Esophagus muscularis mucosa (tissue), 4 donors: ENCODE measurements at regions not wholly inside any gene's neighbourhood (a gene's known extent, or its start where the extent isn't known, plus 50 kb on each side); places are given as distances from the start of the nearest gene placed in this dataset.

ENCODE experiments used
- DNase-seq: peaks from one replicate; pipeline ENCODE4 v3.0.0-alpha.2; 2017; ENCODE audit errors: extremely low spot score
- H3K27ac ChIP-seq, 4 donors: fragments of 200-600 bp; sonication (generic); replicated peaks in 1 of 4; 1 replicate in 3 of 4; 2 replicates in 1 of 4; pipeline ENCODE4 v1.5.1; 2016 to 2019; ENCODE audit warnings: mild to moderate bottlenecking in 1 of 4
- H3K27me3 ChIP-seq, 4 donors: fragments of 200-600 bp; sonication (generic); one replicate each; pipeline versions ENCODE4 v1.5.1 to v1.6.0; 2016 to 2019
- H3K36me3 ChIP-seq, 4 donors: fragments of 200-600 bp; sonication (generic); one replicate each; pipeline ENCODE4 v1.5.1; 2016 to 2019
- H3K4me1 ChIP-seq, 4 donors: fragments of 200-600 bp; sonication (generic); one replicate each; pipeline ENCODE4 v1.5.1; 2016 to 2019
- H3K4me3 ChIP-seq, 4 donors: fragments of 200-600 bp; sonication (generic); 1 replicate in 2 of 4; 2 replicates in 2 of 4; pipeline ENCODE4 v1.5.1; 2016 to 2019; ENCODE audit warnings: mild to moderate bottlenecking in 4 of 4, moderate library complexity in 1 of 4
- H3K9me3 ChIP-seq, 4 donors: fragments of 200-600 bp; sonication (generic); 1 replicate in 3 of 4; 2 replicates in 1 of 4; pipeline ENCODE4 v1.5.1; 2016 to 2019
- EP300 ChIP-seq: sonication (generic); formaldehyde crosslinking; IDR thresholded peaks from one replicate; pipeline ENCODE4 v1.6.1; 2017; ENCODE audit warnings: antibody characterized with exemption
- POLR2A ChIP-seq: fragments of 450-650 bp; IDR thresholded peaks from one replicate; pipeline ENCODE4 v1.6.1; 2017; ENCODE audit warnings: antibody characterized with exemption, moderate library complexity, mild to moderate bottlenecking, low read depth
- POLR2AphosphoS5 ChIP-seq, 2 donors: sonication (generic); formaldehyde crosslinking; IDR thresholded peaks; one replicate each; pipeline ENCODE4 v1.6.1; 2017; ENCODE audit warnings: antibody characterized with exemption in 2 of 2
- WGBS: methylation state at CpG from one replicate; pipeline ENCODE4 v1.1.5; 2018; 5-methylcytosine and 5-hydroxymethylcytosine counted together
- intact Hi-C: fragments of 100-400 bp; cut with DNase I; formaldehyde crosslinking; loops from one replicate; pipeline ENCODE4 v1.15.1; 2023
- TF ChIP-seq, protein P1 (sequence below), 3 experiments: fragments of 200-600 bp in 2 of 3; fragments of 450-650 bp in 1 of 3; sonication (generic) in 2 of 3; IDR thresholded peaks; one replicate each; pipeline ENCODE4 v1.5.1; 2017 to 2019; ENCODE audit warnings: antibody characterized with exemption in 3 of 3, mild to moderate bottlenecking in 2 of 3, moderate library complexity in 1 of 3

GRCh38 chr5:2260211-2261003, 377.7 kb upstream of the IRX4 start:
- 73% methylated on average over 16 of the region's 23 CpGs for WGBS

DNA sequence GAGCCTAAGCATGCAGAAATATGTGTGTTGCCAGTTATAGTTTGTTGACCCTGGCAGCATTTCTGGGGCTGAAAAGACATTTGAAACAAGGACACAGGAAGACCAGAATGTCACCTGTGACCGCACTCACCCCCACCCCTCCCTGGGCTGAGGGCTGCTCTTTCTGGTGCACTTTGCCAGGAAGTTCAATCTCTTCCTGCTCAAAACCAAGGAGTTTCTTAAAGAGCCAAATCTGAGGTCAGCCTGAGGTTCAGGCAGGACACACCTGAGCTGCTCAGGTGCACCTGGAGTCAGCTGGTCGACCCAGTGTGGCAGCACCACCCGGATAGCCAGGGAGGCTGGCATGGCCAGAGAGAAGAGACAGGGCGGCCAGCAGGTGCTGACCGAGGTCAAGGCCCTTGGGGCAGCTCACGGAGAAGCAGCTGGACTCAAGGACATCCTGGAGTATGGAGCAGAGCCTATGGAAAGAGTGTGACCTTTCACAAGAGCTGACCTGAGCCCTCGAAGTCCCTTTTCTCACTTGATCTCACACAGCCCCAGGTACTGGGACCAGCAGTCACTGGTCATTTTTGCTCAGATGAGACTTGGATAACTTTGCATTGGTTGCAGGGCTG, 376.9 kb upstream of the IRX4 start:
- Histone ChIP-seq H3K9me3 (no peaks in the 10 kb centered on the region), H3K27me3 (peaks cover 0 to 50% (median 0%) of the 10 kb centered on the region in 4 donors), H3K36me3 (no peaks in the 10 kb centered on the region), H3K4me1 (no peaks in the 10 kb centered on the region), H3K4me3 (no peak overlapping the region), H3K27ac (no peak overlapping the region)
- WGBS, result 65% methylated on average over 2 of the region's 7 CpGs
- no peak for DNase-seq
- TF ChIP-seq POLR2AphosphoS5 (IDR thresholded peaks at IDR 0.05) (no peak), POLR2A (no peak), EP300 (no peak)
- TF ChIP-seq, protein P1, sequence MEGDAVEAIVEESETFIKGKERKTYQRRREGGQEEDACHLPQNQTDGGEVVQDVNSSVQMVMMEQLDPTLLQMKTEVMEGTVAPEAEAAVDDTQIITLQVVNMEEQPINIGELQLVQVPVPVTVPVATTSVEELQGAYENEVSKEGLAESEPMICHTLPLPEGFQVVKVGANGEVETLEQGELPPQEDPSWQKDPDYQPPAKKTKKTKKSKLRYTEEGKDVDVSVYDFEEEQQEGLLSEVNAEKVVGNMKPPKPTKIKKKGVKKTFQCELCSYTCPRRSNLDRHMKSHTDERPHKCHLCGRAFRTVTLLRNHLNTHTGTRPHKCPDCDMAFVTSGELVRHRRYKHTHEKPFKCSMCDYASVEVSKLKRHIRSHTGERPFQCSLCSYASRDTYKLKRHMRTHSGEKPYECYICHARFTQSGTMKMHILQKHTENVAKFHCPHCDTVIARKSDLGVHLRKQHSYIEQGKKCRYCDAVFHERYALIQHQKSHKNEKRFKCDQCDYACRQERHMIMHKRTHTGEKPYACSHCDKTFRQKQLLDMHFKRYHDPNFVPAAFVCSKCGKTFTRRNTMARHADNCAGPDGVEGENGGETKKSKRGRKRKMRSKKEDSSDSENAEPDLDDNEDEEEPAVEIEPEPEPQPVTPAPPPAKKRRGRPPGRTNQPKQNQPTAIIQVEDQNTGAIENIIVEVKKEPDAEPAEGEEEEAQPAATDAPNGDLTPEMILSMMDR (IDR thresholded peaks at IDR 0.05), result no peak
- intact Hi-C loops, result no loop called here

More at GRCh38 chr5:2260211-2261003, 377.7 kb upstream of the IRX4 start:
- Histone ChIP-seq H3K27me3 (peaks cover 0 to 44% (median 0%) of the 10 kb centered on the region in 4 donors), H3K36me3 (no peaks in the 10 kb centered on the region), H3K4me3 (no peak overlapping the region), H3K9me3 (no peaks in the 10 kb centered on the region), H3K4me1 (no peaks in the 10 kb centered on the region), H3K27ac (no peak overlapping the region)
- TF ChIP-seq POLR2A (no peak), EP300 (no peak), POLR2AphosphoS5 (IDR thresholded peaks at IDR 0.05) (no peak)
- TF ChIP-seq, protein P1 (IDR thresholded peaks at IDR 0.05), result no peak
- no peak for DNase-seq
- intact Hi-C loops, result no loop called here

GRCh38 chr5:2258861-2259260, 376.1 kb upstream of the IRX4 start:
- WGBS, result 80% methylated on average over 8 of the region's 8 CpGs
- intact Hi-C loops, result no loop called here
- no peak overlapping the region for H3K4me3 ChIP-seq
- peaks cover 0 to 50% (median 0%) of the 10 kb centered on the region in 4 donors for H3K27me3 ChIP-seq
- H3K4me1 ChIP-seq, result no peaks in the 10 kb centered on the region
- TF ChIP-seq, protein P1 (IDR thresholded peaks at IDR 0.05), result no peak
- TF ChIP-seq EP300 (no peak), POLR2A (no peak), POLR2AphosphoS5 (IDR thresholded peaks at IDR 0.05) (no peak)
- no peaks in the 10 kb centered on the region for H3K36me3 ChIP-seq
- DNase-seq, result no peak
- H3K27ac ChIP-seq, result no peak overlapping the region
- no peaks in the 10 kb centered on the region for H3K9me3 ChIP-seq

DNA sequence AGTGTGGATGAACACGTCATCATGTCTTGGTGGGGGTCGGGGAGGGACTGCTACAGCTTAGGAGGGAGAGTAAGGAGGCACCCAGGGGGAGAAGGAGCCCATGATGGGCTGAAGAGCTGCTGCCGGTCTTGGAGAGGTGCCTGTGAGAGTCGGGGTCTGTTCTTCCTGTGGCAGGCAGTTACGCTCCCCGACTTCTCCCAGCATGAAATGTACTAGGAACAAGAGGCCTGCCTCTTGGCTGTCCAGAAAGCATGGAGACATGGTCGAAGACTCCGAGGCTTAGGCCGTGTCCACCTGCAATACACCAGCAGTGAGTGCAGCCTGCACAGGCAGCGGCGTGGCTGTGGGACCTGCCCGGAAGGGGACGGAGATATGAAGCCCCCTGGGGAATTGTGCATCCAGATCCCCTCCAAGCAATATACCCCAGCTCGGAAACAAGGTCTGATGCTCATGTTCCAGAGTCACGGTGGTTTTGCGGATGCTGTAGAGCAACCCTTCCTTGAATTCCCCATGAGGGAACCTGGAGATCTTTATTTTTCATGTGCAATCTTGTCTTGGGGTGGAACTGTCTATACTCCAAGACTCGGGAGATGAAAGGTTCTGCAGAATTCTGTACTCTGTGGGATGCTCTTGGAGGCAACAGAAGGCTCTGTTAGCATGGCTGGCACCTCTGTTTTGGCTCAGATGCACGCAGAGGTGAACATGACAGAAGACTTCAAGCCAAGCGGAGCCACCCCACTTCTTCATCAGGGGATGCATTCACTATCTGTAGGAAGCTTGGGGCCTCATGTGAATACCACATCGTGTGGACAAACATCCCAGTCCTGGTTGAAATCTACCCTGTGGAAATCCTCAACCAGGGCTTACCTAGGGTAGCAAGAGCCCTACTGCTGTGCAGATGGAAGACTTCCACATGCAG, 374.9 kb upstream of the IRX4 start:
- intact Hi-C loops, result no loop called here
- H3K27me3 ChIP-seq, result peaks cover 0 to 56% (median 0%) of the 10 kb centered on the region in 4 donors

More for the DNA sequence above, 374.9 kb upstream of the IRX4 start:
- H3K27ac ChIP-seq, result no peak overlapping the region
- no peak overlapping the region for H3K4me3 ChIP-seq
- H3K36me3 ChIP-seq, result no peaks in the 10 kb centered on the region
- H3K4me1 ChIP-seq, result no peaks in the 10 kb centered on the region
- no peak for TF ChIP-seq POLR2A
- TF ChIP-seq, protein P1 (IDR thresholded peaks at IDR 0.05), result no peak
- no peak for TF ChIP-seq POLR2AphosphoS5 (IDR thresholded peaks at IDR 0.05)
- no peak for TF ChIP-seq EP300
- no peak for DNase-seq
- no peaks in the 10 kb centered on the region for H3K9me3 ChIP-seq
- 80% methylated on average over 20 of the region's 20 CpGs for WGBS
